Spleen (tissue), 7 donors: ENCODE measurements at regions not wholly inside any gene's neighbourhood (a gene's known extent, or its start where the extent isn't known, plus 50 kb on each side); places are given as distances from the start of the nearest gene placed in this dataset.

Experiments
- POLR2AphosphoS5 ChIP-seq, 3 donors: sonication (generic); formaldehyde crosslinking; IDR thresholded peaks; one replicate each; pipeline ENCODE4 v1.5.1; 2017; ENCODE audit warnings: antibody characterized with exemption in 3 of 3
- TF ChIP-seq, protein P1 (sequence below), 11 experiments: fragments of 200-600 bp in 7 of 11; fragments of 450-650 bp in 4 of 11; sonication (generic) in 4 of 11; IDR thresholded peaks in 8 of 11; conservative IDR thresholded peaks in 3 of 11; 1 replicate in 7 of 11; 2 replicates in 4 of 11; pipeline versions ENCODE4 v1.4.0 to v1.8.0; 2016 to 2021; ENCODE audit warnings: antibody characterized with exemption in 11 of 11, inconsistent platforms in 4 of 11, mild to moderate bottlenecking in 1 of 11
- donor health status: DM: no; HTN: no; CAD: no; lungs with moderate emphysema.
- donor health status: DM: no; HTN: no; CAD: no.
- donor health status: DM: no; HTN: no; CAD: no.

DNA sequence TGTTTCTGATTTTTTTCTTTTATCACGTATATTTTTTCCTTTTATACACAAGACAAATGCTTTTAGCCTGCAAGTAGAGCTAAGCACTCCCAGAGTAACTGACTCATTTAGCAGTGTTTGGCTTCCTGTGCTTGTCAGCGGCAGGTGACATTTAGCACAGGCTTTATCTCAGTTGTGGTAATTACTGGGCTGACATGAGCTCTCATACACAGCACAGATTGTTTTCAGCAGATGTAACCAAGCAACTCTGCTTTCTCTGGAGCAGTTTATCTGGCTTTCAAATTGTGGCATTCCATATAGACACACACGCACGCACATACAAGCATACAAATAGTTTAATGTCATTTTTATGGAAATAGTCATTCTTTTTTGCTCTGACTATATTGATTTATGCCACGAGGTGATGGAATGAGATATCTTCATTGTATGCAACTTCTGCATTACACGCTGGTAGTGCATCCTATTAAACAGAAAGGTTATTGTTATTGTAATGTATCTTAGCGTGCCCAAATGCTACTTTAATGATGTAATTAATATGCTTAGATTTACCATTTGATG, 379.0 kb upstream of the GRAMD2B start:
- TF ChIP-seq, protein P1, sequence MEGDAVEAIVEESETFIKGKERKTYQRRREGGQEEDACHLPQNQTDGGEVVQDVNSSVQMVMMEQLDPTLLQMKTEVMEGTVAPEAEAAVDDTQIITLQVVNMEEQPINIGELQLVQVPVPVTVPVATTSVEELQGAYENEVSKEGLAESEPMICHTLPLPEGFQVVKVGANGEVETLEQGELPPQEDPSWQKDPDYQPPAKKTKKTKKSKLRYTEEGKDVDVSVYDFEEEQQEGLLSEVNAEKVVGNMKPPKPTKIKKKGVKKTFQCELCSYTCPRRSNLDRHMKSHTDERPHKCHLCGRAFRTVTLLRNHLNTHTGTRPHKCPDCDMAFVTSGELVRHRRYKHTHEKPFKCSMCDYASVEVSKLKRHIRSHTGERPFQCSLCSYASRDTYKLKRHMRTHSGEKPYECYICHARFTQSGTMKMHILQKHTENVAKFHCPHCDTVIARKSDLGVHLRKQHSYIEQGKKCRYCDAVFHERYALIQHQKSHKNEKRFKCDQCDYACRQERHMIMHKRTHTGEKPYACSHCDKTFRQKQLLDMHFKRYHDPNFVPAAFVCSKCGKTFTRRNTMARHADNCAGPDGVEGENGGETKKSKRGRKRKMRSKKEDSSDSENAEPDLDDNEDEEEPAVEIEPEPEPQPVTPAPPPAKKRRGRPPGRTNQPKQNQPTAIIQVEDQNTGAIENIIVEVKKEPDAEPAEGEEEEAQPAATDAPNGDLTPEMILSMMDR (IDR thresholded peaks at IDR 0.05 in 8 of 11, conservative IDR thresholded peaks at IDR 0.05 in 3 of 11): no peak
- no peak for TF ChIP-seq POLR2AphosphoS5 (IDR thresholded peaks at IDR 0.05)
